ENCODE measurements at regions not wholly inside any gene's neighbourhood (a gene's known extent, or its start where the extent isn't known, plus 50 kb on each side); places are given as distances from the start of the nearest gene placed in this dataset.

- DNase-seq (ENCODE audit: low spot score), result no peak
These were observed 440.4 kb downstream of the DMRT2 start for GRCh38 chr9:1490341-1491232.

- no peak for DNase-seq (ENCODE audit: low spot score)
These were observed 442.0 kb downstream of the DMRT2 start for GRCh38 chr9:1492156-1492555.

DNA sequence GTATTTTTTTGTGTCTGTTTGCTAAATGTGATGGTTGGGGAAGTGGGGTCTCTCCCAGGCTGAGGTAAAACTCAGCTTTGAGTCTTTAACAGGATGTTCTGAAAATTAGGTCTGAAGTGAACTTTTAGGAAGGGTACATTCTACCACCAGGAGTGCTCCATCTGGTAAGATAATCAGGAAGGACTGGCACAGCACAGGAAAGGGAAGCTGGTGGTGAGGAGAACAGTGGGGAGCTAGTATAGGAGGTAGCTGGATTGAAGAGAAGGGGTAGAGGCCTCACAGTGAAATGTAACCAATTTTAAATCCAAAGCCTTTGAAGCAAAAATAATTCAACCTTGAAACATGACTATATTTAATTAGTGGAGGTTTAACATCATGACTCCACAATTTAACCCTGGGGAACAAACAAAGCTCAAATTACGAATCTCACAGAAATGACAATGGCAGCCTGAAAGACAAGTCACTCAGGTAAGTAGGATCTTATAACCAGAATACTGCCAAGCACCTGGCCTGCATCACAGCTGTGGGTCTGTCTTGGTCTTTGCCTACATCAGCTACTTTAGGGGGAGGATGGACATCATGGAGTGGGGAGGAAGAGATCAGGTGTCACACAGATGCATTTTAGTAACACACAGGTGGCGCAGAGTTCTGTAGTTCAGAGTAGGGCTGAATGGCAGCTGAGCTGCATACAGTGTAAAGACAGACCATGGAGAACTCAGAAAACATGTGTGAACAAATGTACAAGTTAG lies 445.3 kb downstream of the DMRT2 start:
- no peak for DNase-seq (ENCODE audit: low spot score)

DNA sequence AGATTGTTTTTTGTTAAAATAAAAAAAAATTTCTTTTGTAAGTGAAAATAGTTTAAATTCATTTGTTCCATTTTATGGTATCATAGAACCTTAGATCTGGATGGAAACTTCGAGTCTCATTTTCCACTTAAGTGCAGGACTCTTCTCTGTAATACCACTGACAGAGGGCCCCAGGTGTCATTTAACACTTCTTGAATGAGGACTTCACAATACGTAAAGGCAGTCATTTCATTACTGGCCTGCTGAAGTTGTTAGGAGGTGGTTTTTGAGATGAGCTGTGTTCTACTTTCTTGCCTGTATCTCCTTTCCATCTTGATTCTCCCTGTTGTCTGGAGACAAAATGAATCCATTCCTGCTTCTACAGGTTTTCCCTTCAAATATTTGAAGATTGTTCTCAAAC lies 455.3 kb downstream of the DMRT2 start:
- no peak for DNase-seq (ENCODE audit: low spot score)

- no peak for DNase-seq (ENCODE audit: low spot score)
These were observed 460.6 kb downstream of the DMRT2 start for GRCh38 chr9:1510712-1511111.

GRCh38 chr9:1513105-1513504 lies 462.9 kb downstream of the DMRT2 start:
- DNase-seq (ENCODE audit: low spot score), result no peak

GRCh38 chr9:1514250-1514649 lies 464.1 kb downstream of the DMRT2 start:
- no peak for DNase-seq (ENCODE audit: low spot score)

DNA sequence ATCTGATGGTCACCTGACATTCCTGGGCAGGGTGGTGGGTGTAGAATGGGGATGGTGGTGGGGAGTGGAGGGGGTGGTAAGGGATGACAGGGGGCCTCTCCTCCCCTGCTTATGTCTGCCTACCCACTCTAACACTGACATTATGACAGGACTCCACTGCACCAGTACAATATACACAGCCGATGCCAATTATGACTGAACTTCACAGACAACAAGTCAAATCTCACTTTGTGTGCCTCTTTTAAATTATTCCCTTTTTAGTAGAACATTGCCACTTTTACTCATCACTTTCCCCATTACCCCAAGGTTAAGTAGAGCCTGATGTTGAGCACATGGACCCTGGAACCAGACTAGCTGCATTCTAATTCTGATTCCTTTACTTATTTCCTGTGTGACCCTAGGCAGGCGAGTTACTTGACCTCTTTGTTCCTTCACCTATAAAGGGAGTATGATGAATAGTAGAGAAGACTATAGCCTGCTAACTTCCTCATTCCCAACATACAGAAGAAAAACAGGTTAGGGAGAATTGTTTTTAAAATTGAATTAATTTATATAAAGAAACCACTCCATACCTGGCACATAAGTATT lies 464.7 kb downstream of the DMRT2 start:
- no peak for DNase-seq (ENCODE audit: low spot score)

GRCh38 chr9:1515557-1515956 lies 465.4 kb downstream of the DMRT2 start:
- no peak for DNase-seq (ENCODE audit: low spot score)

DNA sequence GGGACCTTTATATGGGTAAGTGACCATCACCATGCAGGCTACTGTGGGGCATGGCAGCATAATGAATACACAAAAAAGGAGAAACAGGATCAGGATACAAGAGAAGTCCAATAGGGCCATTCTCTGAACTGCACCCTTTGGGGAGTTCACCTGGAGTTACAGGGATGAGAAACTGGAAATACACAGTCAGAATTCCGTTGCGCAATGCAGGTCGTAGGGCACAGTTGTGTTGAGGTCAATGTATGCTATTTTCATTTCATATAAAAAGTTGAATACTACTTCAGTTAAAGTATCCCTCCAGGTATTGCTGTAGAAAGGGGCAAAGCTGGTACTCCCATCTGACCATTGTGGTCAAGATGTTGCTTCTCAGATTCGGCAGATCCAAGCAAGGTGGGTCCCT lies 471.4 kb downstream of the DMRT2 start:
- no peak for DNase-seq (ENCODE audit: low spot score)

DNA sequence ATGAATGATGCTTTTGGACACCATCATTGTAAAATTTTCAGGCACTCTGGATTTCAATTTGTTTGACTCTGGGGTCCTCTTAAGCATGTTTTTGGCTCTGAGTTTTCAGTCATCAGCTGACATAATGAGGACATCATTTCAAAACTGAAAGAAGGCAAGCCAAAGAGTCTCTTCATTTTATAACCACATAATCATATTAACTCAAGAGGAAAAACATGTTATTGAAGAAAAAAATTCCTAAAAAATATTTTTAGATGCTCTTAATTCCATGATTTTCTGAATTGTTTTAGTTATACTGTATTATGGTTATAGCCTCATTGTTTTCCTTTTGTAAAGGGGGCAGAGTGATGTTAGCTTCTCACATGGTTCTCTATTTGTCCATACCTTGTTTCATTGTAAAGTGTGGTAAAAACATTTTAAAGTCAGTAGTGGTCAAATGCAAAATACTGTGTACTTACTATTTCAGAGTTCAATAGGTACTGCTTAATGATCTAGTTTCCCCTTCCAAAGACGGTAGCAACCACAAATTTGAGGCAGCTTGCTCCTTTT lies 472.1 kb downstream of the DMRT2 start:
- no peak for DNase-seq (ENCODE audit: low spot score)

DNA sequence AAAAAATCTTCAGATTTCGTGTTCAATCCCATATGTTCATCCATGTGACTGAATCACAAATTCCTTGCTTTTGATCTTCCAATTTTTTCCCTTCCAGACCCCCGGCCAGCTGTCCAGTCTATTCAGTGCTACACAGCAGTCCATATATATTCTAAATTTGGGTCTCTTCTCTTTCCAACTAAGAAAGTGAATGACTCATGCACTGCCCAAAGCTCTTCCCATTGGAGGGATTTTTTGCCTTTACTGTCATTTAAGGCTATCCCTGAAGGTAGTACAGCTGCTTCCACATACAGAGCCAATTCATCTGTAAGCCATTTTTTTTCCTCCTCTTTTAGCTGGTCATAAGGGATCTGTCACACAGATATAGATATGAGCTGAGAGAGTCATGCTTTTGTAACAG lies 478.3 kb downstream of the DMRT2 start:
- DNase-seq (ENCODE audit: low spot score), result no peak

- no peak for DNase-seq (ENCODE audit: low spot score)
These were observed 480.5 kb downstream of the DMRT2 start for GRCh38 chr9:1530696-1531095.

- no peak for DNase-seq (ENCODE audit: low spot score)
These were observed 481.3 kb downstream of the DMRT2 start for GRCh38 chr9:1531424-1531823.

GRCh38 chr9:1532171-1532570 lies 482.0 kb downstream of the DMRT2 start:
- no peak for DNase-seq (ENCODE audit: low spot score)

- DNase-seq (ENCODE audit: low spot score), result no peak
These were observed 480.1 kb upstream of the SMARCA2 start for GRCh38 chr9:1535051-1535450.

DNA sequence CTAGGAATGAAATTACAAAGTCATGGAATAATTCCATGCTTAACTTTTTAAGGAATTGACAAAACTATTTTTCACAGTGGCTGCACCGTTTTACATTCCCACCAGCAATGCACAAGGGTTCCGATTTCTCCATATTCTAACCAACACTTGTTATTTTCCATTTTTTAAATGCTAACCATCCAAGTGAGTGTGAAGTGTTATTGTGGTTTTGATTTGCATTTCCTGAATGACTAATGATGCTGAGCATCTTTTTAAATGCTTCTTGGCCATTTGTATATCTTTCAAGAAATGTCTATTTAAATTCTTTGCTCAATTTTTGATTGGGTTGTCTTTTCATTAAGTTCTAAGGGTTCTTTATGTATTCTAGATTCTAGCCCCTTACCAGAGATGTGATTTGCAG lies 479.5 kb upstream of the SMARCA2 start:
- no peak for DNase-seq (ENCODE audit: low spot score)

GRCh38 chr9:1536522-1537170 lies 478.5 kb upstream of the SMARCA2 start:
- no peak for DNase-seq (ENCODE audit: low spot score)

DNA sequence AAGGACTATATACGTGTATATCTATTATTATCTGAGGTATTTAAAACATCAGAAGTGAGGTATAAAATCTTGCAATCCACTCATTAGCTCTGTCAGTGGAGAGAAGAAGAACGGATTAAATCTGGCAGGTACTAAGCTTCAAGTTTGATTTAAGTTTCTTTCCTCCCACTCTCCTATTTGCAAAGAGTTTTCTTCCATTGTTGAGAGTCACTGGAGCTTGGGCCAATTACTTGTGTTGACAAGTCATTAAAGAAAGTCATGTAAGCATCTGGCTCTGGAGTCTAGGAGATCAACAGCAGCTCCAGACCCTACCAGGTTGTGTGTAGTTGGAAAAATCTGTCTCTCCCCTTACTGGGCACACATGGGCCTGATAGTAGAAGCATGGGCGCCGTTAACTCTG lies 476.8 kb upstream of the SMARCA2 start:
- DNase-seq (ENCODE audit: low spot score), result no peak

DNA sequence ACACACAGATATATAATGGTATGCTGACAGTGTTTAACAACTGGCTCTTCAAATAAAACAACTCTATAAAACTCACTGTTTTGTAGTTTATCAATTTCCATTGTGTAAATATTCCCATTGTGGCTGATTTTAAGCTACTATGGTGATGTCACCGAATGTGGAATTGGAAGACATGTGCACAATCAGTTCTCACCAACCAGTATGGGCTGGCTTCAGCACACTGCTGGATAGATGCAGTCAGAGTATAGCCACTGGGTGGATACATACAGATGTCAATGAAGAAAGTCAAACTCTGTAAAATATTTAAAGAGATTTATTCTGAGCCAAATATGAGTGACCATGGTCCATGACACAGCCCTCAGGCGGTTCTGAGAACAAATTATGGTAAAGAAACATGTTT lies 475.9 kb upstream of the SMARCA2 start:
- no peak for DNase-seq (ENCODE audit: low spot score)

DNA sequence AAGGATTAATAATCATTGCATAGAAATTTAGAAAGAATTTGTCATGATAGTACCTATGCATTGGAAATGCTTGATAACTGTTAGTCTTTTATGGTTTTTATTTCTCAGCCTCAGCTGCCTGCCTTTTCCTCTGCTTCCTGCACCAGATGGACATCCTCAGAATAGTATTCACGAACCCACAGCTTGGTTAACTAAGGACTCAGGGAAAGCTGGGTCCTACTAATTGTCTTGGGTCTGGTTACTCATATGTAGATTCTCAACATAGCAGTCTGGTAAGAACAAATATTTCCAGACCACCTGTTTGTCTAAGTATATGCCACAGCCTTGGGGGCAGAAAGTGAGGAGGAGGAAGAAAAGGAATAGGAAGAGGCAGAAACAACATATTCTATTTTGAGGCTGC lies 464.5 kb upstream of the SMARCA2 start:
- no peak for DNase-seq (ENCODE audit: low spot score)

Data from NAMALWA (cell line).